Esophagus squamous epithelium (tissue), 4 donors: ENCODE measurements at regions not wholly inside any gene's neighbourhood (a gene's known extent, or its start where the extent isn't known, plus 50 kb on each side); places are given as distances from the start of the nearest gene placed in this dataset.

Experiments used
- CTCF ChIP-seq, 6 experiments: fragments of 450-650 bp in 4 of 6; fragments of 200-600 bp in 2 of 6; sonication (generic) in 2 of 6; IDR thresholded peaks; one replicate each; pipeline ENCODE4 v1.5.1; 2016 to 2019; ENCODE audit warnings: antibody characterized with exemption in 6 of 6, mild to moderate bottlenecking in 4 of 6, moderate library complexity in 4 of 6
- POLR2A ChIP-seq, 4 donors: fragments of 450-650 bp; IDR thresholded peaks; one replicate each; pipeline ENCODE4 v1.6.1; 2017; ENCODE audit warnings: antibody characterized with exemption in 4 of 4, mild to moderate bottlenecking in 4 of 4, moderate library complexity in 3 of 4

DNA sequence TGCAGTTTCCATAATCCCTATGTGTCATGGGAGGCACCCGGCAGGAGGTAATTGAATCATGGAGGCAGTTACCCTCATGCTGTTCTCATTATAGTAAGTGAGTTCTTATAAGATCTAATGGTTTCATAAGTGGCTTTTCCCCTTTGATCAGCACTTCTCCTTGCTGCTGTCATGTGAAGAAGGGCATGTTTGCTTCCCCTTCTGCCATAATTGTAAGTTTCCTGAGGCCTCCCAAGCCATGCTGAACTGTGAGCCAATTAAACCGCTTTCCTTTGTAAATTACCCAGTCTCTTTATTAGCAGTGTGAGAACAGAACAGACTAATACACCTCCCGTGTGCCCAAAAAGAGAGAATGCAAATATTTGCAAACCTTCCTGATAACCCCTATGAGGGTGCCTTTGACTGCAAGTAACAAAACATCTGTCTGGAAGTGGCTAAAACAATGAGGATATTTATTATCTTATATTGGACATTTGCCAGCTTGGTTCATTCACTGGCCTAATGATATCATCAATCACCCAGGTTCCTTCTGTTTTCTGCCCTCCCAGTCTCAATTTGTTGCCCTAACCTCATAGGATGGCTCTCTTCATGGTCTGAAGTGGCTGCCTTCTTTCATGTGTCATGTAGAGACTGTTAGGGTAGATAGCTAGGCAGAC is 68.7 kb downstream of the BHLHE40 start:
- TF ChIP-seq CTCF (IDR thresholded peaks at IDR 0.05), result no peak
- no peak for TF ChIP-seq POLR2A (IDR thresholded peaks at IDR 0.05)
